ENCODE measurements at regions not wholly inside any gene's neighbourhood (a gene's known extent, or its start where the extent isn't known, plus 50 kb on each side); places are given as distances from the start of the nearest gene placed in this dataset.

- in situ Hi-C loops (cut with HindIII; ENCODE audit: low sequenced_read_pairs): no loop called here
These were observed 179.5 kb upstream of the ZNF462 start for GRCh38 chr9:106683454-106683853.

- in situ Hi-C loops (cut with HindIII; ENCODE audit: low sequenced_read_pairs): no loop called here
These were observed 177.8 kb upstream of the ZNF462 start for GRCh38 chr9:106684940-106685695.

GRCh38 chr9:106689089-106689488, 173.9 kb upstream of the ZNF462 start:
- in situ Hi-C loops (cut with HindIII; ENCODE audit: low sequenced_read_pairs): no loop called here

- in situ Hi-C loops (cut with HindIII; ENCODE audit: low sequenced_read_pairs): no loop called here
These were observed 171.3 kb upstream of the ZNF462 start for GRCh38 chr9:106691627-106692026.

GRCh38 chr9:106693558-106693957, 169.4 kb upstream of the ZNF462 start:
- in situ Hi-C loops (cut with HindIII; ENCODE audit: low sequenced_read_pairs): no loop called here

GRCh38 chr9:106696804-106697203, 166.2 kb upstream of the ZNF462 start:
- in situ Hi-C loops (cut with HindIII; ENCODE audit: low sequenced_read_pairs): no loop called here

GRCh38 chr9:106697390-106697749, 165.6 kb upstream of the ZNF462 start:
- in situ Hi-C loops (cut with HindIII; ENCODE audit: low sequenced_read_pairs): no loop called here

- in situ Hi-C loops (cut with HindIII; ENCODE audit: low sequenced_read_pairs): no loop called here
These were observed 165.0 kb upstream of the ZNF462 start for GRCh38 chr9:106697750-106698502.

GRCh38 chr9:106700676-106701075, 162.3 kb upstream of the ZNF462 start:
- in situ Hi-C loops (cut with HindIII; ENCODE audit: low sequenced_read_pairs): no loop called here

- in situ Hi-C loops (cut with HindIII; ENCODE audit: low sequenced_read_pairs): no loop called here
These were observed 161.4 kb upstream of the ZNF462 start for GRCh38 chr9:106701611-106702010.

GRCh38 chr9:106704056-106704615, 158.8 kb upstream of the ZNF462 start:
- in situ Hi-C loops (cut with HindIII; ENCODE audit: low sequenced_read_pairs): no loop called here

- in situ Hi-C loops (cut with HindIII; ENCODE audit: low sequenced_read_pairs): no loop called here
These were observed 155.7 kb upstream of the ZNF462 start for GRCh38 chr9:106707291-106707690.

- in situ Hi-C loops (cut with HindIII; ENCODE audit: low sequenced_read_pairs): no loop called here
These were observed 155.1 kb upstream of the ZNF462 start for GRCh38 chr9:106707738-106708474.

GRCh38 chr9:106708475-106709146, 154.4 kb upstream of the ZNF462 start:
- in situ Hi-C loops (cut with HindIII; ENCODE audit: low sequenced_read_pairs): no loop called here

GRCh38 chr9:106712279-106712678, 150.7 kb upstream of the ZNF462 start:
- in situ Hi-C loops (cut with HindIII; ENCODE audit: low sequenced_read_pairs): loop anchor here (5.0 kb wide), 1 partner anchor 105 kb away; no protein-coding TSS in a partner anchor

- in situ Hi-C loops (cut with HindIII; ENCODE audit: low sequenced_read_pairs): loop anchor here (5.0 kb wide), 1 partner anchor 104 kb away; no protein-coding TSS in a partner anchor
These were observed 149.8 kb upstream of the ZNF462 start for GRCh38 chr9:106713206-106713605.

- in situ Hi-C loops (cut with HindIII; ENCODE audit: low sequenced_read_pairs): no loop called here
These were observed 146.1 kb upstream of the ZNF462 start for GRCh38 chr9:106716820-106717219.

- in situ Hi-C loops (cut with HindIII; ENCODE audit: low sequenced_read_pairs): no loop called here
These were observed 145.3 kb upstream of the ZNF462 start for GRCh38 chr9:106717686-106718085.

GRCh38 chr9:106718936-106719335, 144.0 kb upstream of the ZNF462 start:
- in situ Hi-C loops (cut with HindIII; ENCODE audit: low sequenced_read_pairs): no loop called here

GRCh38 chr9:106722051-106722753, 140.8 kb upstream of the ZNF462 start:
- in situ Hi-C loops (cut with HindIII; ENCODE audit: low sequenced_read_pairs): no loop called here
